B cell (primary cell): ENCODE measurements at regions not wholly inside any gene's neighbourhood (a gene's known extent, or its start where the extent isn't known, plus 50 kb on each side); places are given as distances from the start of the nearest gene placed in this dataset.

Experiments used
- ATAC-seq: fragments of 200-7000 bp; cut with Tn5 transposase; one replicate; pipeline ENCODE4 v1.10.0; 2021; ENCODE audit warnings: low read depth, mild to moderate bottlenecking, moderate number of reproducible peaks, moderate library complexity
- CTCF ChIA-PET: fragments of 350-600 bp; sonication (Branson Sonifier 250); formaldehyde crosslinking; loops from one replicate; lab custom pipeline; 2021; ENCODE audit warnings: antibody characterized with exemption, inconsistent platforms; lab: Charles Lee
- POLR2A ChIA-PET: fragments of 350-600 bp; sonication (Branson Sonifier 250); formaldehyde crosslinking; loops from one replicate; lab custom pipeline; 2021; ENCODE audit warnings: antibody characterized with exemption; lab: Charles Lee
- DNase-seq: peaks from one replicate; pipeline ENCODE4 v3.0.0; 2013
- H2AFZ ChIP-seq: 2 replicates; pipeline ENCODE4 v1.6.1; 2012; ENCODE audit warnings: mild to moderate bottlenecking, low read depth, low read length; ENCODE audit not compliant: insufficient read depth, poor library complexity, severe bottlenecking
- H3K27ac ChIP-seq, 2 donors: 1 replicate in 1 of 2; 2 replicates in 1 of 2; pipeline ENCODE4 v1.5.1; 2012 to 2013; ENCODE audit warnings: low read length in 2 of 2, mild to moderate bottlenecking in 2 of 2, moderate library complexity in 1 of 2
- H3K27me3 ChIP-seq, 4 experiments: fragments of 200-600 bp in 1 of 4; sonication (generic) in 1 of 4; replicated peaks in 1 of 4; 1 replicate in 2 of 4; 2 replicates in 2 of 4; pipeline versions ENCODE4 v1.6.1 to v1.7.0; 2013 to 2016; ENCODE audit warnings: low read length in 3 of 4, mild to moderate bottlenecking in 2 of 4, mixed read lengths in 1 of 4, moderate library complexity in 1 of 4; ENCODE audit not compliant: insufficient read depth in 4 of 4, control insufficient read depth in 3 of 4; ENCODE audit errors: control extremely low read depth in 1 of 4
- H3K36me3 ChIP-seq, 2 experiments: replicated peaks in 1 of 2; 1 replicate in 1 of 2; 2 replicates in 1 of 2; pipeline versions ENCODE4 v1.6.1 to v1.7.1; 2013; ENCODE audit warnings: low read length in 1 of 2; ENCODE audit not compliant: insufficient read depth in 2 of 2, control insufficient read depth in 1 of 2; ENCODE audit errors: control extremely low read depth in 1 of 2, extremely low read depth in 1 of 2
- H3K4me1 ChIP-seq, 2 donors: fragments of 200-600 bp in 1 of 2; sonication (generic) in 1 of 2; 1 replicate in 1 of 2; 2 replicates in 1 of 2; pipeline versions ENCODE4 v1.5.1 to v1.6.1; 2013 to 2017; ENCODE audit warnings: low read length in 2 of 2; ENCODE audit not compliant: control insufficient read depth in 2 of 2, insufficient read depth in 2 of 2
- H3K4me2 ChIP-seq: replicated peaks from 2 replicates; pipeline ENCODE3; 2012; ENCODE audit warnings: mild to moderate bottlenecking, low read depth, low read length; ENCODE audit not compliant: poor library complexity, severe bottlenecking
- H3K4me3 ChIP-seq, 5 experiments: fragments of 200-600 bp in 1 of 5; sonication (generic) in 1 of 5; 1 replicate in 3 of 5; 2 replicates in 2 of 5; pipeline versions ENCODE4 v1.5.1 to v1.7.0; 2011 to 2016; ENCODE audit warnings: low read length in 4 of 5, mild to moderate bottlenecking in 4 of 5, low read depth in 2 of 5, control low read depth in 1 of 5, moderate library complexity in 1 of 5; ENCODE audit not compliant: insufficient read depth in 1 of 5; ENCODE audit errors: control extremely low read depth in 1 of 5, extremely low read depth in 1 of 5
- H3K79me2 ChIP-seq: fragments of 200-600 bp; sonication (generic); one replicate; pipeline ENCODE4 v1.6.0; 2016; ENCODE audit warnings: low read length; ENCODE audit not compliant: control insufficient read depth, insufficient read depth
- H3K9ac ChIP-seq: fragments of 200-600 bp; sonication (generic); 2 replicates; pipeline ENCODE4 v1.6.1; 2017; ENCODE audit warnings: mild to moderate bottlenecking, low read length, moderate library complexity
- H3K9me3 ChIP-seq, 3 donors: one replicate each; pipeline versions ENCODE4 v1.6.1 to v1.7.1; 2013; ENCODE audit warnings: low read length in 2 of 3; ENCODE audit not compliant: control insufficient read depth in 2 of 3, insufficient read depth in 1 of 3; ENCODE audit errors: control extremely low read depth in 1 of 3
- H4K20me1 ChIP-seq: 2 replicates; pipeline ENCODE4 v1.6.0; 2012; ENCODE audit warnings: mild to moderate bottlenecking, low read length; ENCODE audit not compliant: insufficient read depth, control insufficient read depth, poor library complexity, severe bottlenecking
- H3K27ac Mint-ChIP-seq: one replicate; pipeline ENCODE4 v1.8.0; 2021; ENCODE audit warnings: mixed read lengths
- H3K27me3 Mint-ChIP-seq: one replicate; pipeline ENCODE4 v1.8.0; 2021; ENCODE audit warnings: mixed read lengths
- H3K4me1 Mint-ChIP-seq: one replicate; pipeline ENCODE4 v1.8.0; 2021; ENCODE audit warnings: mixed read lengths
- H3K4me3 Mint-ChIP-seq: one replicate; pipeline ENCODE4 v1.8.0; 2021; ENCODE audit warnings: mixed read lengths
- H3K9me3 Mint-ChIP-seq: one replicate; pipeline ENCODE4 v1.8.0; 2022; ENCODE audit warnings: mixed read lengths; ENCODE audit not compliant: insufficient read depth
- CTCF ChIP-seq: fragments of 200-600 bp; IDR thresholded peaks from one replicate; pipeline ENCODE4 v1.8.0; 2022; ENCODE audit warnings: antibody characterized with exemption, mild to moderate bottlenecking
- EZH2 ChIP-seq: IDR thresholded peaks from 2 replicates; pipeline ENCODE4 v1.6.1; 2012; ENCODE audit warnings: borderline replicate concordance, low read depth, mild to moderate bottlenecking, moderate library complexity, low read length; ENCODE audit not compliant: insufficient read depth, poor library complexity, severe bottlenecking
- WGBS: methylation state at CpG from one replicate; pipeline ENCODE4 v1.1.5; 2013; ENCODE audit warnings: missing lambda C conversion rate; ENCODE audit not compliant: insufficient coverage; 5-methylcytosine and 5-hydroxymethylcytosine counted together
- intact Hi-C: fragments of 100-400 bp; cut with micrococcal nuclease; formaldehyde crosslinking; loops from one replicate; pipeline ENCODE4 v1.10.0; 2022

- peaks cover 18 to 27% of the 10 kb centered on the region in 2 donors for H3K4me1 ChIP-seq
- no peak overlapping the region for H3K27ac ChIP-seq
- no peak overlapping the region for H3K27ac Mint-ChIP-seq
- TF ChIP-seq EZH2 (no peak), CTCF (no peak)
- ATAC-seq (no peak), DNase-seq (no peak)
- no peaks in the 10 kb centered on the region for H4K20me1 ChIP-seq
- H3K9me3 Mint-ChIP-seq, result no peaks in the 10 kb centered on the region
- H2AFZ ChIP-seq, result no peak overlapping the region
- no peak overlapping the region for H3K4me2 ChIP-seq
- no peaks in the 10 kb centered on the region for H3K27me3 ChIP-seq
- H3K4me3 Mint-ChIP-seq, result no peak overlapping the region
- H3K4me3 ChIP-seq, result no peak overlapping the region
- intact Hi-C loops, result no loop called here
- H3K36me3 ChIP-seq, result no peaks in the 10 kb centered on the region
- H3K79me2 ChIP-seq, result no peaks in the 10 kb centered on the region
- H3K27me3 Mint-ChIP-seq, result no peaks in the 10 kb centered on the region
- WGBS, result 93% methylated on average over 3 of the region's 3 CpGs
- ChIA-PET POLR2A (interaction anchor here (1.0 kb wide), 1 partner anchor 14 kb away, joined by 3 read pairs; no protein-coding TSS in a partner anchor), CTCF (interaction anchor here (1.1 to 11.6 kb wide), 7 partner anchors 11 to 150 kb away, joined by 3 to 71 read pairs (median 11); no protein-coding TSS in a partner anchor)
- H3K4me1 Mint-ChIP-seq, result peaks cover 37% of the 10 kb centered on the region
- no peak overlapping the region for H3K9ac ChIP-seq
- H3K9me3 ChIP-seq, result peaks cover 0 to 3% (median 0%) of the 10 kb centered on the region in 3 donors
Observed at GRCh38 chr22:22181341-22181850, 63.2 kb upstream of the VPREB1 start.

GRCh38 chr22:22180738-22181285 is 63.8 kb upstream of the VPREB1 start:
- POLR2A ChIA-PET, result interaction anchor here (0.6 to 1.0 kb wide), 2 partner anchors 13 to 306 kb away, joined by 3 to 4 read pairs; no protein-coding TSS in a partner anchor
- Histone ChIP-seq H3K27me3 (no peaks in the 10 kb centered on the region), H3K4me1 (peaks cover 18 to 27% of the 10 kb centered on the region in 2 donors), H3K79me2 (no peaks in the 10 kb centered on the region), H2AFZ (no peak overlapping the region), H3K9me3 (peaks cover 0 to under 1% (median 0%) of the 10 kb centered on the region in 3 donors), H3K27ac (no peak overlapping the region), H3K4me3 (no peak overlapping the region), H3K9ac (no peak overlapping the region), H3K4me2 (no peak overlapping the region), H3K36me3 (no peaks in the 10 kb centered on the region), H4K20me1 (no peaks in the 10 kb centered on the region)
- no peak for ATAC-seq
- Mint-ChIP-seq H3K27ac (no peak overlapping the region), H3K4me3 (no peak overlapping the region), H3K4me1 (peaks cover 40% of the 10 kb centered on the region), H3K27me3 (no peaks in the 10 kb centered on the region), H3K9me3 (no peaks in the 10 kb centered on the region)
- WGBS, result 100% methylated on average over 4 of the region's 5 CpGs
- intact Hi-C loops, result no loop called here
- CTCF ChIA-PET, result interaction anchor here (1.0 to 11.6 kb wide), 8 partner anchors 10 to 70 kb away, joined by 3 to 71 read pairs (median 8); no protein-coding TSS in a partner anchor
- no peak for DNase-seq
- TF ChIP-seq CTCF, result no peak
- no peak for TF ChIP-seq EZH2
